Heart left ventricle (tissue), 16 donors: ENCODE measurements at regions not wholly inside any gene's neighbourhood (a gene's known extent, or its start where the extent isn't known, plus 50 kb on each side); places are given as distances from the start of the nearest gene placed in this dataset.

Experiments
- ATAC-seq, 4 donors: fragments of 200-7000 bp; cut with Tn5 transposase; one replicate each; pipeline ENCODE4 v1.9.1; 2020 to 2022; ENCODE audit warnings: moderate library complexity in 4 of 4, mild to moderate bottlenecking in 3 of 4, moderate number of reproducible peaks in 1 of 4
- DNase-seq, 5 donors: peaks; one replicate each; pipeline ENCODE4 v3.0.0-alpha.2; 2020
- H3K27ac ChIP-seq, 12 donors: fragments of 200-600 bp; sonication (generic) in 4 of 12; one replicate each; pipeline versions ENCODE4 v1.5.0 to v1.8.0; 2016 to 2022; ENCODE audit warnings: mild to moderate bottlenecking in 2 of 12
- H3K27me3 ChIP-seq, 9 donors: fragments of 200-600 bp; sonication (generic) in 2 of 9; one replicate each; pipeline versions ENCODE4 v1.5.1 to v1.8.0; 2016 to 2022; ENCODE audit warnings: mild to moderate bottlenecking in 3 of 9
- H3K36me3 ChIP-seq, 9 donors: fragments of 200-600 bp; sonication (generic) in 2 of 9; one replicate each; pipeline versions ENCODE4 v1.5.0 to v1.8.0; 2018 to 2022; ENCODE audit warnings: mild to moderate bottlenecking in 2 of 9
- H3K4me1 ChIP-seq, 12 donors: fragments of 200-600 bp; sonication (generic) in 4 of 12; one replicate each; pipeline versions ENCODE4 v1.5.0 to v1.8.0; 2016 to 2022; ENCODE audit warnings: mild to moderate bottlenecking in 3 of 12
- H3K4me3 ChIP-seq, 12 donors: fragments of 200-600 bp; sonication (generic) in 4 of 12; one replicate each; pipeline versions ENCODE4 v1.5.0 to v1.8.0; 2017 to 2022; ENCODE audit warnings: mild to moderate bottlenecking in 9 of 12, moderate library complexity in 4 of 12
- H3K9me3 ChIP-seq, 12 donors: fragments of 200-600 bp; sonication (generic) in 4 of 12; one replicate each; pipeline versions ENCODE4 v1.5.0 to v1.8.0; 2016 to 2022; ENCODE audit warnings: mild to moderate bottlenecking in 1 of 12
- POLR2A ChIP-seq, 2 donors: fragments of 450-650 bp; IDR thresholded peaks; one replicate each; pipeline ENCODE4 v1.6.1; 2017; ENCODE audit warnings: antibody characterized with exemption in 2 of 2, mild to moderate bottlenecking in 2 of 2, moderate library complexity in 2 of 2
- WGBS, 4 donors: extraction: QIAGEN DNeasy Blood & Tissue Kit in 2 of 4; methylation state at CpG; one replicate each; pipeline versions ENCODE4 v1.1.5 to v1.1.7; 2013 to 2018; 5-methylcytosine and 5-hydroxymethylcytosine counted together
- intact Hi-C, 10 donors: fragments of 100-400 bp; cut with DNase I; formaldehyde crosslinking; loops; one replicate each; pipeline versions ENCODE4 v1.11.1 to v1.14.2; 2022
- TF ChIP-seq, protein P1 (sequence below), 12 donors: fragments of 200-600 bp; sonication (generic) in 4 of 12; IDR thresholded peaks; one replicate each; pipeline versions ENCODE4 v1.5.0 to v1.8.0; 2018 to 2022; ENCODE audit warnings: antibody characterized with exemption in 12 of 12, mild to moderate bottlenecking in 5 of 12
- donor health status: ischemic (EF 13 %, LVEDD 7.1; RV severe dilation, severe dysfunction).
- donor health status: healthy with polysubstance abuse.
- donor health status: DM: no; HTN: yes; CAD: no.
- donor health status: DM: no; HTN: no; CAD: no.
- donor health status: ischemic (EF 25% LVEDD 6.9; RV normal size, moderate dysfunction).
- donor health status: ischemic (EF 25% LVEDD 5.7; RV mildly dilated, moderate dysfunction).
- donor health status: healthy.
- donor health status: DM: yes; HTN: yes; CAD: no.
- donor health status: ischemic (EF 35%, LVEDD 5.7; RV mildly dilated, moderate dysfunction).
- donor health status: nonischemic (EF 11% LVEDD 7.7; RV severe dilation, severe dysfunction).
- donor health status: DM: yes; HTN: yes; CAD: no.
- donor health status: PGD.
- donor health status: ischemic (EF 29% LVEDD 5.4; RV normal size, mild dysfunction).
- donor health status: nonischemic (EF 23%, LVEDD 6.1; RV moderate dilation, normal function).

DNA sequence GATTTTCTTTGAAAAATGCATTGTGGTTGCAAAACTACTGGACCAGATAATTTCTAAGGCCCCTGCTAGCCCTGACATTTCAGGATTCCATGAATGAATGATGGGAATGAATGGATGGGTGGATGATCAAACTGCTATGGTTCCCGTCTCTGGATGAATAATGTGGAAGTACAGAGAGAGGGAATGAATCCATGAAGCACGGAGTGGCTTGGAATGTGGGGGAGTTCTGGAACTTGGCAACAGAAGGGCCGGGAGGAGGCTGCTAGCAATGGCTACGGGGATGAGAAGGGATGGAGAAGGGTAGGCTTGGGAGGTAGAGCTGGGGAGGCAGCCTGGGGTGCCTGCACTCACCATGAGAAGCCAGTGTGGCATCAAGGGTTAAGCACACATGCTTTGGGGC lies 84.8 kb downstream of the NCR2 start:
- H3K4me1 ChIP-seq: peaks cover 0 to 4% (median 0%) of the 10 kb centered on the region in 12 donors
- peaks cover 0 to 12% (median 3%) of the 10 kb centered on the region in 12 donors for H3K9me3 ChIP-seq
- WGBS, 4 donors: 67 to 82% (median 81%) methylated on average over 4 of the region's 4 CpGs
- H3K27me3 ChIP-seq: peaks cover 0 to 22% (median 0%) of the 10 kb centered on the region in 9 donors
- ATAC-seq: no peak
- H3K4me3 ChIP-seq: no peak overlapping the region
- H3K36me3 ChIP-seq: no peaks in the 10 kb centered on the region
- TF ChIP-seq, protein P1, sequence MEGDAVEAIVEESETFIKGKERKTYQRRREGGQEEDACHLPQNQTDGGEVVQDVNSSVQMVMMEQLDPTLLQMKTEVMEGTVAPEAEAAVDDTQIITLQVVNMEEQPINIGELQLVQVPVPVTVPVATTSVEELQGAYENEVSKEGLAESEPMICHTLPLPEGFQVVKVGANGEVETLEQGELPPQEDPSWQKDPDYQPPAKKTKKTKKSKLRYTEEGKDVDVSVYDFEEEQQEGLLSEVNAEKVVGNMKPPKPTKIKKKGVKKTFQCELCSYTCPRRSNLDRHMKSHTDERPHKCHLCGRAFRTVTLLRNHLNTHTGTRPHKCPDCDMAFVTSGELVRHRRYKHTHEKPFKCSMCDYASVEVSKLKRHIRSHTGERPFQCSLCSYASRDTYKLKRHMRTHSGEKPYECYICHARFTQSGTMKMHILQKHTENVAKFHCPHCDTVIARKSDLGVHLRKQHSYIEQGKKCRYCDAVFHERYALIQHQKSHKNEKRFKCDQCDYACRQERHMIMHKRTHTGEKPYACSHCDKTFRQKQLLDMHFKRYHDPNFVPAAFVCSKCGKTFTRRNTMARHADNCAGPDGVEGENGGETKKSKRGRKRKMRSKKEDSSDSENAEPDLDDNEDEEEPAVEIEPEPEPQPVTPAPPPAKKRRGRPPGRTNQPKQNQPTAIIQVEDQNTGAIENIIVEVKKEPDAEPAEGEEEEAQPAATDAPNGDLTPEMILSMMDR (IDR thresholded peaks at IDR 0.05): no peak
- no peak for TF ChIP-seq POLR2A (IDR thresholded peaks at IDR 0.05)
- no peak for DNase-seq
- intact Hi-C loops: loop anchor here in 6 of 10 donors (5.0 to 10.0 kb wide), 4 partner anchors 37 to 265 kb away; partner anchors contain the start of gene FOXP4 (in 1 of the 6)
- no peak overlapping the region for H3K27ac ChIP-seq

DNA sequence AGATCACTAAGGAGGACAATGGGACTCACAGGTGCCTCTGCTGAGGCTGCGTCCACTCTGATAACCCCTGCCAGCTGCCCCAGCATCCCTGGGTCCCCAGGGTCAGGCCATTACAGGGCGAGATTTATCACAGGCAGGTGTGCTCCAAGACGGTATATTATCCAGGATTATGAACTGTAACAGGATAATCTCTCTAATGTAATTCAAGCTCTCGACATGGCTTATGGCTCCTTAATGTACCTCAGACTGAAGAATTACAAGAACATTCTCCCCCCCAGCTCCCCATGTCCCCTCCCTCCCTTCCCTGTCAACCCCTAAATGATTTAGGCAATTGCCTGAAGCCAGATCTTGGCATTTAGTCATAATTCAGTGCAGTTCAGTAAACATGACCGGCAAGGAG lies 86.8 kb downstream of the NCR2 start:
- 77 to 83% (median 80%) methylated on average over 3 to 5 of the region's 5 CpGs for whole genome bisulfite sequencing, 4 donors
- H3K27me3 ChIP-seq: peaks cover 0 to 23% (median 0%) of the 10 kb centered on the region in 9 donors
- peaks cover 0 to 16% (median 5%) of the 10 kb centered on the region in 12 donors for H3K4me1 ChIP-seq

DNA sequence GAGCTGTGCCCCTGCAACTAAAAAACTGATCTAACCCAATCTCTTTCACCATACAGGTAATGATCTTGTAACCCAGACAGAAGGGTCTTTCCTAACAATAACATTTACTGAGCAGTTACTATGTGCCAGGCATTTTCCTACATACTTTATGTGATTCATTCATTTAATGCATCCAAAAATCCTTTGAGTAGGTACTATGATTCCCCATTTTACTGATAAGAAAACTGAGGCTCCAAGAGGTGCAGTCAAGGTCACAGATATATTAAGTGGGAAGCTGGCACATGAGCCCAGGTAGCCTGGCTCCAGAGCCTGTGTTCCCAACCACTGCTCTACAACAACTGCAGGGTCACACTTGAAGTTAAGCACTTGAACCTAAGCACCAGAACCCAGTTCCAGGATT lies 87.6 kb downstream of the NCR2 start:
- Histone ChIP-seq H3K36me3 (no peaks in the 10 kb centered on the region), H3K4me3 (no peak overlapping the region), H3K9me3 (peaks cover 0 to 12% (median 3%) of the 10 kb centered on the region in 12 donors), H3K4me1 (peaks cover 0 to 23% (median 12%) of the 10 kb centered on the region in 12 donors), H3K27me3 (peaks cover 0 to 31% (median 0%) of the 10 kb centered on the region in 9 donors), H3K27ac (no peak overlapping the region)
- DNase-seq: no peak
- ATAC-seq: no peak
- TF ChIP-seq, protein P1 (IDR thresholded peaks at IDR 0.05): no peak
- TF ChIP-seq POLR2A (IDR thresholded peaks at IDR 0.05): no peak
- intact Hi-C loops: loop anchor here in 6 of 10 donors (5.0 to 10.0 kb wide), 4 partner anchors 34 to 262 kb away; partner anchors contain the start of gene FOXP4 (in 1 of the 6)

More for the DNA sequence above, 86.8 kb downstream of the NCR2 start:
- Histone ChIP-seq H3K27ac (no peak overlapping the region), H3K4me3 (no peak overlapping the region), H3K9me3 (peaks cover 0 to 12% (median 3%) of the 10 kb centered on the region in 12 donors), H3K36me3 (no peaks in the 10 kb centered on the region)
- no peak for TF ChIP-seq POLR2A (IDR thresholded peaks at IDR 0.05)
- TF ChIP-seq, protein P1 (IDR thresholded peaks at IDR 0.05): no peak
- ATAC-seq (no peak), DNase-seq (no peak)
- intact Hi-C loops: loop anchor here in 6 of 10 donors (5.0 to 10.0 kb wide), 4 partner anchors 35 to 263 kb away; partner anchors contain the start of gene FOXP4 (in 1 of the 6)

DNA sequence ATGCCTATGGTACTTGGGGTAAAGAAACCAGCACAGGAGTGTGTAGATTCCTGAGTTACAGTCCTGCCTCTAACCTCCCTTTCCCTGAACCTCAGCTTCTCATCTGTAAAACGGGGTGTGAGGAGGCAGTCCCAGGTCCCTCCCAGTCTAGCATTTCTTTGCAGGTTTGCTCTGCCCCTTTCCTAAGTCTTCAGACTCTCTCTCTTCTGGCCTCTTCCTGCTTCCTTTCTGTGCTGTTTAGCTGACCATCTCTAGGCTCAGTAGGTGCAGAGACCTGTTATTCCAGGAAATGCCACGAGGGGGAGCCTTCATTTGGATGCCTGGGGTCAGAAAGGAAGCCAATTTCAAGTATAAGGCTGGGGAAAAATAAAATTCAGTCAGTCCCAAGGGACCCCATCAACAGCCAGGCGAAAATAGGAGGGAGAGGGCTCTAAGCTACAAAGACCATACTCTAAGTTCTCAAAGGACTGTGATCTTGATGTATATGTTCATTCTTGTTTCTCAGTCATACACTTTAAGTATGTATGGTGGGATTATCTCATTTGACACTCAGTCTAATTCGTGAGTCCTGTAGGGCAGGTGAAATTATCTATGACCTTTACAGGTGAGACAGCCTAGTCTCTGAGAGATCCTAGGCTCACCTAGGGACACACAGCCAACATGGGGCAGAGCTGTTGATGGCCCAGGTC lies 89.1 kb downstream of the NCR2 start:
- H3K27me3 ChIP-seq: peaks cover 0 to 42% (median 0%) of the 10 kb centered on the region in 9 donors
- 5 to 10% (median 6%) methylated on average over 4 of the region's 4 CpGs for WGBS, 4 donors
- peaks cover 0 to 3% (median 0%) of the 10 kb centered on the region in 12 donors for H3K9me3 ChIP-seq
- no peak overlapping the region for H3K4me3 ChIP-seq
- peak; percentile 40 to 62 (median 41) for ATAC-seq
- H3K4me1 ChIP-seq: peaks cover 2 to 34% (median 24%) of the 10 kb centered on the region in 12 donors
- H3K27ac ChIP-seq: no peak overlapping the region
- DNase-seq: peak in 4 of 5 donors; percentile 73 to 82 (median 78)
- TF ChIP-seq, protein P1 (IDR thresholded peaks at IDR 0.05): peak; percentile 75 to 87 (median 82)
- TF ChIP-seq POLR2A (IDR thresholded peaks at IDR 0.05): no peak
- no peaks in the 10 kb centered on the region for H3K36me3 ChIP-seq
- intact Hi-C loops: loop anchor here (1.0 to 10.0 kb wide), 12 partner anchors 20 to 260 kb away; partner anchors contain the start of gene FOXP4 (in 2 of the 10)
